GM23338 (cell line): ENCODE measurements at regions not wholly inside any gene's neighbourhood (a gene's known extent, or its start where the extent isn't known, plus 50 kb on each side); places are given as distances from the start of the nearest gene placed in this dataset.

Experiments used
- CREB1 ChIP-seq: fragments of 250-450 bp; sonication (Bioruptor Pico); IDR thresholded peaks from 2 replicates; pipeline ENCODE4 v1.5.0; 2020; ENCODE audit warnings: low read depth, mild to moderate bottlenecking, moderate library complexity
- EZH2 ChIP-seq: fragments of 200-600 bp; sonication (generic); IDR thresholded peaks from one replicate; pipeline ENCODE4 v1.8.0; 2017; ENCODE audit warnings: antibody characterized with exemption, mild to moderate bottlenecking, low read depth; ENCODE audit not compliant: unreplicated experiment
- EZH2phosphoT487 ChIP-seq: fragments of 200-600 bp; sonication (generic); IDR thresholded peaks from one replicate; pipeline ENCODE4 v1.8.1; 2018; ENCODE audit warnings: antibody characterized with exemption; ENCODE audit not compliant: unreplicated experiment
- JUNB ChIP-seq: IDR thresholded peaks from one replicate; pipeline ENCODE4 v1.6.1; 2016; ENCODE audit warnings: antibody characterized with exemption; ENCODE audit not compliant: unreplicated experiment
- NANOG ChIP-seq: IDR thresholded peaks from 2 replicates; pipeline ENCODE4 v1.6.1; 2016; ENCODE audit warnings: antibody characterized with exemption, borderline replicate concordance
- POLR2AphosphoS5 ChIP-seq: IDR thresholded peaks from 2 replicates; pipeline ENCODE4 v1.6.1; 2016; ENCODE audit warnings: antibody characterized with exemption, low read depth
- REST ChIP-seq: IDR thresholded peaks from one replicate; pipeline ENCODE4 v1.6.1; 2018; ENCODE audit warnings: antibody characterized with exemption; ENCODE audit not compliant: unreplicated experiment
- STAT1 ChIP-seq: IDR thresholded peaks from one replicate; pipeline ENCODE4 v1.6.1; 2016; ENCODE audit warnings: antibody characterized with exemption; ENCODE audit not compliant: unreplicated experiment
- ZNF114 ChIP-seq: fragments of 250-450 bp; sonication (Bioruptor Pico); IDR thresholded peaks from 2 replicates; pipeline ENCODE4 v1.5.0; 2020; ENCODE audit warnings: mild to moderate bottlenecking, moderate library complexity
- ZNF331 ChIP-seq: fragments of 250-450 bp; sonication (Bioruptor Pico); IDR thresholded peaks from 2 replicates; pipeline ENCODE4 v1.5.0; 2020; ENCODE audit warnings: low read depth, mild to moderate bottlenecking, moderate library complexity
- ZNF462 ChIP-seq: fragments of 250-450 bp; sonication (Bioruptor Pico); IDR thresholded peaks from 2 replicates; pipeline ENCODE4 v1.5.0; 2020; ENCODE audit warnings: mild to moderate bottlenecking, moderate library complexity
- TF ChIP-seq, protein P1 (sequence below), 2 experiments: fragments of 200-600 bp in 1 of 2; sonication (generic) in 1 of 2; conservative IDR thresholded peaks; 2 replicates each; pipeline versions ENCODE4 v1.5.1 to v1.6.1; 2016 to 2017; ENCODE audit warnings: antibody characterized with exemption in 2 of 2, low read depth in 2 of 2, mild to moderate bottlenecking in 2 of 2, moderate library complexity in 1 of 2
- TF ChIP-seq, protein P2 (sequence below): IDR thresholded peaks from 2 replicates; pipeline ENCODE4 v1.6.1; 2016; ENCODE audit warnings: antibody characterized with exemption

GRCh38 chr7:47636433-47637175, 54.7 kb upstream of the TNS3 start:
- TF ChIP-seq EZH2phosphoT487 (no peak), POLR2AphosphoS5 (no peak), EZH2 (no peak), NANOG (no peak), REST (no peak), STAT1 (no peak), CREB1 (CRISPR knock-in tag) (no peak), ZNF462 (no peak), ZNF331 (CRISPR knock-in tag) (no peak), JUNB (no peak), ZNF114 (CRISPR knock-in tag) (no peak)
- TF ChIP-seq, protein P1, sequence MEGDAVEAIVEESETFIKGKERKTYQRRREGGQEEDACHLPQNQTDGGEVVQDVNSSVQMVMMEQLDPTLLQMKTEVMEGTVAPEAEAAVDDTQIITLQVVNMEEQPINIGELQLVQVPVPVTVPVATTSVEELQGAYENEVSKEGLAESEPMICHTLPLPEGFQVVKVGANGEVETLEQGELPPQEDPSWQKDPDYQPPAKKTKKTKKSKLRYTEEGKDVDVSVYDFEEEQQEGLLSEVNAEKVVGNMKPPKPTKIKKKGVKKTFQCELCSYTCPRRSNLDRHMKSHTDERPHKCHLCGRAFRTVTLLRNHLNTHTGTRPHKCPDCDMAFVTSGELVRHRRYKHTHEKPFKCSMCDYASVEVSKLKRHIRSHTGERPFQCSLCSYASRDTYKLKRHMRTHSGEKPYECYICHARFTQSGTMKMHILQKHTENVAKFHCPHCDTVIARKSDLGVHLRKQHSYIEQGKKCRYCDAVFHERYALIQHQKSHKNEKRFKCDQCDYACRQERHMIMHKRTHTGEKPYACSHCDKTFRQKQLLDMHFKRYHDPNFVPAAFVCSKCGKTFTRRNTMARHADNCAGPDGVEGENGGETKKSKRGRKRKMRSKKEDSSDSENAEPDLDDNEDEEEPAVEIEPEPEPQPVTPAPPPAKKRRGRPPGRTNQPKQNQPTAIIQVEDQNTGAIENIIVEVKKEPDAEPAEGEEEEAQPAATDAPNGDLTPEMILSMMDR (conservative IDR thresholded peaks at IDR 0.05; ENCODE audit: low read depth in 2 of 2), result no peak
- TF ChIP-seq, protein P2, sequence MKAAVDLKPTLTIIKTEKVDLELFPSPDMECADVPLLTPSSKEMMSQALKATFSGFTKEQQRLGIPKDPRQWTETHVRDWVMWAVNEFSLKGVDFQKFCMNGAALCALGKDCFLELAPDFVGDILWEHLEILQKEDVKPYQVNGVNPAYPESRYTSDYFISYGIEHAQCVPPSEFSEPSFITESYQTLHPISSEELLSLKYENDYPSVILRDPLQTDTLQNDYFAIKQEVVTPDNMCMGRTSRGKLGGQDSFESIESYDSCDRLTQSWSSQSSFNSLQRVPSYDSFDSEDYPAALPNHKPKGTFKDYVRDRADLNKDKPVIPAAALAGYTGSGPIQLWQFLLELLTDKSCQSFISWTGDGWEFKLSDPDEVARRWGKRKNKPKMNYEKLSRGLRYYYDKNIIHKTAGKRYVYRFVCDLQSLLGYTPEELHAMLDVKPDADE, result no peak
